ENCODE measurements at regions not wholly inside any gene's neighbourhood (a gene's known extent, or its start where the extent isn't known, plus 50 kb on each side); places are given as distances from the start of the nearest gene placed in this dataset.

GRCh38 chr5:89123581-89123980 is 240.6 kb upstream of the MEF2C start:
- ATAC-seq: no peak
- no peak for TF ChIP-seq CREB5 (CRISPR knock-in tag; IDR thresholded peaks at IDR 0.05; ENCODE audit: low read depth)
- no peak for TF ChIP-seq TSHZ2 (CRISPR knock-in tag; IDR thresholded peaks at IDR 0.05)
- TF ChIP-seq ISL1 (CRISPR knock-in tag; IDR thresholded peaks at IDR 0.05): no peak
- no peak for TF ChIP-seq PATZ1 (CRISPR knock-in tag; IDR thresholded peaks at IDR 0.05; ENCODE audit: borderline replicate concordance)
- TF ChIP-seq ZFP30 (CRISPR knock-in tag; IDR thresholded peaks at IDR 0.05): no peak
- no peak for TF ChIP-seq PPARA (CRISPR knock-in tag; IDR thresholded peaks at IDR 0.05; ENCODE audit: borderline replicate concordance)
- TF ChIP-seq CSRNP3 (CRISPR knock-in tag; IDR thresholded peaks at IDR 0.05): no peak

- TF ChIP-seq RARB (CRISPR knock-in tag; IDR thresholded peaks at IDR 0.05) (no peak), TSHZ2 (CRISPR knock-in tag; IDR thresholded peaks at IDR 0.05) (no peak), TOX (CRISPR knock-in tag; IDR thresholded peaks at IDR 0.05; ENCODE audit: borderline replicate concordance) (no peak), PATZ1 (CRISPR knock-in tag; IDR thresholded peaks at IDR 0.05; ENCODE audit: borderline replicate concordance) (no peak), ZFP30 (CRISPR knock-in tag; IDR thresholded peaks at IDR 0.05) (no peak), GLIS3 (CRISPR knock-in tag; IDR thresholded peaks at IDR 0.05) (no peak), ARNTL (CRISPR knock-in tag; IDR thresholded peaks at IDR 0.05; ENCODE audit: borderline replicate concordance, low read depth) (no peak), ESRRG (CRISPR knock-in tag; IDR thresholded peaks at IDR 0.05) (no peak)
- ATAC-seq: no peak
These were observed 237.7 kb upstream of the MEF2C start for GRCh38 chr5:89120719-89121118.

- TF ChIP-seq ZFP30 (CRISPR knock-in tag; IDR thresholded peaks at IDR 0.05): no peak
- no peak for TF ChIP-seq CSDC2 (CRISPR knock-in tag; IDR thresholded peaks at IDR 0.05)
- no peak for ATAC-seq
These were observed 234.2 kb upstream of the MEF2C start for GRCh38 chr5:89117124-89117644.
